ENCODE measurements at regions not wholly inside any gene's neighbourhood (a gene's known extent, or its start where the extent isn't known, plus 50 kb on each side); places are given as distances from the start of the nearest gene placed in this dataset.

DNA sequence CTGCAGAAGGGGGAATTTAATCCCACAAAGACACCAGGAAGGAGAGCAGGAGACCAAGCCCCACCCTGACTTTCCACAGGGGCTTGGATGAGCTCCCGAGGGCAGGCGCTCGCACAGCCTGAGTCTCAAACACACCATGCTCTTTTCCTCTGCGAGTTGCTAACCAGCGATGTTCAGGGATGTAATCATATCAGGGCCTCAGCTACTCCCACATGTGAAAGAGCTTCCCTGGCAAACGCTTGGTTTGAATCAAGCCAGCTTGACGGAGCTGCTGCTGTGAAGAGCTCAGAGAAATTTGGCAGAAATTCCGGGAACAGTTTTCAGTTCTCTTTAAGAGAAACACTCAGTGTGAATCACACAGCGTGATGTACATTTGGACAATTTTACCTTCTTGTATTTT is 385.8 kb downstream of the GALR1 start:
- TF ChIP-seq EZH2 (IDR thresholded peaks at IDR 0.05; ENCODE audit: low read length, missing control alignments) = no peak
- TF ChIP-seq, protein P1, sequence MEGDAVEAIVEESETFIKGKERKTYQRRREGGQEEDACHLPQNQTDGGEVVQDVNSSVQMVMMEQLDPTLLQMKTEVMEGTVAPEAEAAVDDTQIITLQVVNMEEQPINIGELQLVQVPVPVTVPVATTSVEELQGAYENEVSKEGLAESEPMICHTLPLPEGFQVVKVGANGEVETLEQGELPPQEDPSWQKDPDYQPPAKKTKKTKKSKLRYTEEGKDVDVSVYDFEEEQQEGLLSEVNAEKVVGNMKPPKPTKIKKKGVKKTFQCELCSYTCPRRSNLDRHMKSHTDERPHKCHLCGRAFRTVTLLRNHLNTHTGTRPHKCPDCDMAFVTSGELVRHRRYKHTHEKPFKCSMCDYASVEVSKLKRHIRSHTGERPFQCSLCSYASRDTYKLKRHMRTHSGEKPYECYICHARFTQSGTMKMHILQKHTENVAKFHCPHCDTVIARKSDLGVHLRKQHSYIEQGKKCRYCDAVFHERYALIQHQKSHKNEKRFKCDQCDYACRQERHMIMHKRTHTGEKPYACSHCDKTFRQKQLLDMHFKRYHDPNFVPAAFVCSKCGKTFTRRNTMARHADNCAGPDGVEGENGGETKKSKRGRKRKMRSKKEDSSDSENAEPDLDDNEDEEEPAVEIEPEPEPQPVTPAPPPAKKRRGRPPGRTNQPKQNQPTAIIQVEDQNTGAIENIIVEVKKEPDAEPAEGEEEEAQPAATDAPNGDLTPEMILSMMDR (conservative IDR thresholded peaks at IDR 0.05 in 1 of 2, IDR thresholded peaks at IDR 0.05 in 1 of 2; ENCODE audit: low read depth in 1 of 2, low read length in 2 of 2) = no peak

All from fibroblast of lung (primary cell).